OCI-LY1 (cell line): ENCODE measurements at regions not wholly inside any gene's neighbourhood (a gene's known extent, or its start where the extent isn't known, plus 50 kb on each side); places are given as distances from the start of the nearest gene placed in this dataset.

ENCODE experiments used
- H2AFZ ChIP-seq: fragments of 200-600 bp; sonication (generic), shearing (Covaris generic); 2 replicates; pipeline ENCODE4 v1.6.0; 2014; ENCODE audit warnings: antibody characterized with exemption, mild to moderate bottlenecking, low read length
- H3F3A ChIP-seq: fragments of 200-600 bp; sonication (generic), shearing (Covaris generic); 2 replicates; pipeline ENCODE4 v1.6.0; 2014; ENCODE audit warnings: mild to moderate bottlenecking, antibody characterized with exemption, low read length, moderate library complexity; ENCODE audit not compliant: insufficient read depth
- H3K27ac ChIP-seq: fragments of 200-600 bp; sonication (generic); 2 replicates; pipeline ENCODE4 v1.5.1; 2014; ENCODE audit warnings: low read length, mixed run types, mild to moderate bottlenecking, low read depth; ENCODE audit not compliant: poor library complexity, severe bottlenecking
- H3K27me3 ChIP-seq: fragments of 200-600 bp; sonication (generic); 2 replicates; pipeline ENCODE4 v1.6.0; 2014; ENCODE audit warnings: antibody characterized with exemption, mild to moderate bottlenecking, low read length, moderate library complexity; ENCODE audit not compliant: insufficient read depth
- H3K36me3 ChIP-seq: fragments of 200-600 bp; sonication (generic); 2 replicates; pipeline ENCODE4 v1.6.1; 2014; ENCODE audit warnings: mild to moderate bottlenecking, antibody characterized with exemption, low read length, moderate library complexity, mixed read lengths; ENCODE audit not compliant: insufficient read depth
- H3K4me1 ChIP-seq: fragments of 200-600 bp; sonication (generic); 2 replicates; pipeline ENCODE4 v1.5.1; 2014; ENCODE audit warnings: mild to moderate bottlenecking, low read length, moderate library complexity; ENCODE audit not compliant: insufficient read depth, severe bottlenecking
- H3K4me2 ChIP-seq: fragments of 200-600 bp; sonication (generic), shearing (Covaris generic); 2 replicates; pipeline ENCODE4 v1.6.1; 2014; ENCODE audit warnings: low read length
- H3K4me3 ChIP-seq: fragments of 200-600 bp; sonication (generic); 2 replicates; pipeline ENCODE4 v1.5.1; 2014; ENCODE audit warnings: low read length, low read depth, mild to moderate bottlenecking, mixed read lengths; ENCODE audit not compliant: poor library complexity, severe bottlenecking
- H3K79me2 ChIP-seq: fragments of 200-600 bp; shearing (Covaris generic); 2 replicates; pipeline ENCODE4 v1.6.1; 2016; ENCODE audit warnings: mixed run types, low read length, mixed read lengths; ENCODE audit not compliant: insufficient read depth
- H3K9ac ChIP-seq: fragments of 200-600 bp; sonication (generic), shearing (Covaris generic); 2 replicates; pipeline ENCODE4 v1.6.1; 2014; ENCODE audit warnings: mild to moderate bottlenecking, low read length, mixed read lengths
- H3K9me2 ChIP-seq: fragments of 200-600 bp; sonication (generic), shearing (Covaris generic); 2 replicates; pipeline ENCODE4 v1.6.1; 2014; ENCODE audit warnings: low read depth, mild to moderate bottlenecking, low read length, mixed read lengths
- H3K9me3 ChIP-seq: fragments of 200-600 bp; shearing (Covaris generic); 2 replicates; pipeline ENCODE4 v1.6.1; 2014; ENCODE audit warnings: low read length, mixed read lengths
- H4K20me1 ChIP-seq: fragments of 200-600 bp; sonication (generic), shearing (Covaris generic); 2 replicates; pipeline ENCODE4 v1.6.0; 2016; ENCODE audit warnings: mild to moderate bottlenecking, low read length; ENCODE audit not compliant: insufficient read depth
- EZH2 ChIP-seq: fragments of 200-600 bp; sonication (generic), shearing (Covaris generic); IDR thresholded peaks from 2 replicates; pipeline ENCODE4 v1.8.0; 2017; ENCODE audit warnings: borderline replicate concordance, mixed run types, mild to moderate bottlenecking, antibody characterized with exemption, low read length, moderate library complexity, mixed read lengths
- TF ChIP-seq, protein P1 (sequence below): fragments of 200-600 bp; sonication (generic), shearing (Covaris generic); IDR thresholded peaks from 2 replicates; pipeline ENCODE4 v1.5.1; 2017; ENCODE audit warnings: mild to moderate bottlenecking, antibody characterized with exemption, low read length, moderate library complexity, mixed read lengths

GRCh38 chr6:28693033-28693750, 167.5 kb downstream of the GPX5 start:
- H3K27ac ChIP-seq: no peak overlapping the region
- no peak overlapping the region for H2AFZ ChIP-seq
- no peaks in the 10 kb centered on the region for H3K4me1 ChIP-seq
- H3K36me3 ChIP-seq: no peaks in the 10 kb centered on the region
- no peaks in the 10 kb centered on the region; the same call in 1 of the 2 replicates for H3K27me3 ChIP-seq
- no peaks in the 10 kb centered on the region for H3K9me2 ChIP-seq
- no peak overlapping the region for H3K9ac ChIP-seq
- no peaks in the 10 kb centered on the region for H3F3A ChIP-seq
- no peaks in the 10 kb centered on the region for H3K9me3 ChIP-seq
- H4K20me1 ChIP-seq: no peaks in the 10 kb centered on the region
- TF ChIP-seq EZH2: no peak
- TF ChIP-seq, protein P1, sequence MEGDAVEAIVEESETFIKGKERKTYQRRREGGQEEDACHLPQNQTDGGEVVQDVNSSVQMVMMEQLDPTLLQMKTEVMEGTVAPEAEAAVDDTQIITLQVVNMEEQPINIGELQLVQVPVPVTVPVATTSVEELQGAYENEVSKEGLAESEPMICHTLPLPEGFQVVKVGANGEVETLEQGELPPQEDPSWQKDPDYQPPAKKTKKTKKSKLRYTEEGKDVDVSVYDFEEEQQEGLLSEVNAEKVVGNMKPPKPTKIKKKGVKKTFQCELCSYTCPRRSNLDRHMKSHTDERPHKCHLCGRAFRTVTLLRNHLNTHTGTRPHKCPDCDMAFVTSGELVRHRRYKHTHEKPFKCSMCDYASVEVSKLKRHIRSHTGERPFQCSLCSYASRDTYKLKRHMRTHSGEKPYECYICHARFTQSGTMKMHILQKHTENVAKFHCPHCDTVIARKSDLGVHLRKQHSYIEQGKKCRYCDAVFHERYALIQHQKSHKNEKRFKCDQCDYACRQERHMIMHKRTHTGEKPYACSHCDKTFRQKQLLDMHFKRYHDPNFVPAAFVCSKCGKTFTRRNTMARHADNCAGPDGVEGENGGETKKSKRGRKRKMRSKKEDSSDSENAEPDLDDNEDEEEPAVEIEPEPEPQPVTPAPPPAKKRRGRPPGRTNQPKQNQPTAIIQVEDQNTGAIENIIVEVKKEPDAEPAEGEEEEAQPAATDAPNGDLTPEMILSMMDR: no peak
- H3K4me2 ChIP-seq: no peak overlapping the region
- no peaks in the 10 kb centered on the region for H3K79me2 ChIP-seq
- no peak overlapping the region for H3K4me3 ChIP-seq

GRCh38 chr6:28693751-28694443, 168.2 kb downstream of the GPX5 start:
- Histone ChIP-seq H3K36me3 (no peaks in the 10 kb centered on the region), H3K9me2 (no peaks in the 10 kb centered on the region), H3K4me1 (no peaks in the 10 kb centered on the region), H3K4me2 (no peak overlapping the region), H4K20me1 (no peaks in the 10 kb centered on the region), H2AFZ (no peak overlapping the region), H3K79me2 (no peaks in the 10 kb centered on the region), H3K27me3 (no peaks in the 10 kb centered on the region; the same call in 1 of the 2 replicates), H3K9ac (no peak overlapping the region), H3K9me3 (no peaks in the 10 kb centered on the region), H3K4me3 (no peak overlapping the region), H3K27ac (no peak overlapping the region), H3F3A (no peaks in the 10 kb centered on the region)
- TF ChIP-seq, protein P1: no peak
- TF ChIP-seq EZH2: no peak

GRCh38 chr6:28695715-28696114, 170.0 kb downstream of the GPX5 start:
- no peaks in the 10 kb centered on the region for H3K36me3 ChIP-seq
- no peaks in the 10 kb centered on the region for H3K4me1 ChIP-seq
- TF ChIP-seq, protein P1: no peak
- TF ChIP-seq EZH2: no peak
- H3K79me2 ChIP-seq: no peaks in the 10 kb centered on the region
- H2AFZ ChIP-seq: no peak overlapping the region
- H3K4me2 ChIP-seq: no peak overlapping the region
- H3K9me2 ChIP-seq: no peaks in the 10 kb centered on the region
- no peaks in the 10 kb centered on the region; the same call in 1 of the 2 replicates for H3K27me3 ChIP-seq
- no peak overlapping the region for H3K9ac ChIP-seq
- no peaks in the 10 kb centered on the region for H4K20me1 ChIP-seq
- H3K27ac ChIP-seq: no peak overlapping the region
- no peaks in the 10 kb centered on the region for H3K9me3 ChIP-seq
- no peaks in the 10 kb centered on the region for H3F3A ChIP-seq
- no peak overlapping the region for H3K4me3 ChIP-seq
